Ovary (tissue), 3 donors: ENCODE measurements at regions not wholly inside any gene's neighbourhood (a gene's known extent, or its start where the extent isn't known, plus 50 kb on each side); places are given as distances from the start of the nearest gene placed in this dataset.

Experiments used
- EP300 ChIP-seq: sonication (generic); formaldehyde crosslinking; IDR thresholded peaks from one replicate; pipeline ENCODE4 v1.6.1; 2017; ENCODE audit warnings: antibody characterized with exemption
- POLR2A ChIP-seq: fragments of 450-650 bp; IDR thresholded peaks from one replicate; pipeline ENCODE4 v1.6.1; 2017; ENCODE audit warnings: antibody characterized with exemption, mild to moderate bottlenecking, moderate library complexity
- TF ChIP-seq, protein P1 (sequence below), 3 donors: fragments of 450-650 bp in 2 of 3; fragments of 200-600 bp in 1 of 3; IDR thresholded peaks; one replicate each; pipeline versions ENCODE4 v1.5.1 to v1.8.0; 2016 to 2022; ENCODE audit warnings: antibody characterized with exemption in 3 of 3, mild to moderate bottlenecking in 1 of 3
- donor health status: DM: no; HTN: no; CAD: no.

DNA sequence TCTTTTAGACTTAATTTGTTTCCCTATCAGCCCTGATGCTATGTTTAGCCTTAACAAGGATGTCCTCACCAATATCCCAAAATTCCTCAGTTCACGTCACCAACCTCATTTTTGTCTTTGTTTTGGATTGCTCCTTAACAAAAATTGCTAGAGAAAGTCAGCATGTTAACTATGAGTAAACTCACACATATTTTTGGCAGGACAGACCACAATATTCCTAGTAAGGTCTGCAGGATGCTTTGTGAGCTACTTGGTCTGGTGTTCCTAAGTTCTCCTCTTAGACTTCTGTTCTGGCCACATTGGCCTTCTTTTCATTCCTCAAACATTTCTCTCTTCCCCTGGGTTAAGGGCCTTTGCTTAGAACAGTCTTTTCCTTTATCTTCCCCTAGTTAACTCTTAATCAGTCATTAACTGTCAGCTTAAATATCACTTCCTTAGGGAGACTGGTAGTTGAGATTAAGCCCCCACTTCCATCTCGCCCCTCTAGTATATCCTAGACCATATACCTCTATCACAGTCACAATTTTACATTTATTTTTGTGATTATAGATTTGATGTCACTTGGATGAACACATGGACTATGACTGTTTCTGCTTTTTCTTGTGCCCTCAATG, 116.2 kb downstream of the ADCYAP1 start:
- TF ChIP-seq, protein P1, sequence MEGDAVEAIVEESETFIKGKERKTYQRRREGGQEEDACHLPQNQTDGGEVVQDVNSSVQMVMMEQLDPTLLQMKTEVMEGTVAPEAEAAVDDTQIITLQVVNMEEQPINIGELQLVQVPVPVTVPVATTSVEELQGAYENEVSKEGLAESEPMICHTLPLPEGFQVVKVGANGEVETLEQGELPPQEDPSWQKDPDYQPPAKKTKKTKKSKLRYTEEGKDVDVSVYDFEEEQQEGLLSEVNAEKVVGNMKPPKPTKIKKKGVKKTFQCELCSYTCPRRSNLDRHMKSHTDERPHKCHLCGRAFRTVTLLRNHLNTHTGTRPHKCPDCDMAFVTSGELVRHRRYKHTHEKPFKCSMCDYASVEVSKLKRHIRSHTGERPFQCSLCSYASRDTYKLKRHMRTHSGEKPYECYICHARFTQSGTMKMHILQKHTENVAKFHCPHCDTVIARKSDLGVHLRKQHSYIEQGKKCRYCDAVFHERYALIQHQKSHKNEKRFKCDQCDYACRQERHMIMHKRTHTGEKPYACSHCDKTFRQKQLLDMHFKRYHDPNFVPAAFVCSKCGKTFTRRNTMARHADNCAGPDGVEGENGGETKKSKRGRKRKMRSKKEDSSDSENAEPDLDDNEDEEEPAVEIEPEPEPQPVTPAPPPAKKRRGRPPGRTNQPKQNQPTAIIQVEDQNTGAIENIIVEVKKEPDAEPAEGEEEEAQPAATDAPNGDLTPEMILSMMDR (IDR thresholded peaks at IDR 0.05): no peak
- TF ChIP-seq POLR2A (no peak), EP300 (no peak)
